HUES64 (cell line): ENCODE measurements at regions not wholly inside any gene's neighbourhood (a gene's known extent, or its start where the extent isn't known, plus 50 kb on each side); places are given as distances from the start of the nearest gene placed in this dataset.

Experiments used
- H3K27ac ChIP-seq: 2 replicates; pipeline ENCODE4 v1.7.0; 2013; ENCODE audit warnings: low read depth, low read length, inconsistent platforms
- H3K27me3 ChIP-seq: 2 replicates; pipeline ENCODE4 v1.6.1; 2013; ENCODE audit warnings: mild to moderate bottlenecking, low read length; ENCODE audit not compliant: insufficient read depth
- H3K36me3 ChIP-seq: 2 replicates; pipeline ENCODE4 v1.6.1; 2013; ENCODE audit warnings: mild to moderate bottlenecking, low read length; ENCODE audit not compliant: insufficient read depth
- H3K4me1 ChIP-seq: 2 replicates; pipeline ENCODE4 v1.6.1; 2013; ENCODE audit warnings: mild to moderate bottlenecking, low read length, moderate library complexity; ENCODE audit not compliant: insufficient read depth
- H3K4me3 ChIP-seq: 2 replicates; pipeline ENCODE4 v1.5.1; 2013; ENCODE audit warnings: mild to moderate bottlenecking, low read length, moderate library complexity
- H3K9ac ChIP-seq: 2 replicates; pipeline ENCODE4 v1.6.1; 2013; ENCODE audit warnings: mild to moderate bottlenecking, low read depth, low read length
- H3K9me3 ChIP-seq: 2 replicates; pipeline ENCODE4 v1.6.1; 2013; ENCODE audit warnings: low read depth, low read length; ENCODE audit not compliant: insufficient read depth
- WGBS: fragments of 150-250, 120-280 bp; methylation state at CpG from one replicate; pipeline ENCODE4 v1.1.7; 2013; ENCODE audit warnings: missing lambda C conversion rate; 5-methylcytosine and 5-hydroxymethylcytosine counted together

DNA sequence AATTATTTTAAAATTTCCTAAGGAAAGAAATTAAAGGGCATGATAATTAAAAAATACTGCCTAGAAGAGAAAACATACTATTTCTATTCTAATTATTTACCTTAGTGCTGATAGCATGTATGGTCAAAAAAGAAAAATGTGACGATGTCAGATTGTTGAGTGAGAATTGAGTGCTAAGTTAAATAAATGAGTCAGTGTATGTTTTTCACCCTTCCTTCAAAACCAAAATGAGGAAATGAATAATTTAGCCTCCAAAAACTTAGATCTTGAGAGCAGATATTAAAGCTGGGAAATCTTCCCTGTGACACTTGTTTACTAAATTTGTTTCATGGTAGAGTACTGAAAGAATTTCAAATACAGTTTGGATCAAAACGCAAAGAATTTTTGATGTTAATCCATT, 58.6 kb upstream of the NYAP2 start:
- no peak overlapping the region for H3K4me3 ChIP-seq
- H3K27ac ChIP-seq = no peak overlapping the region
- 100% methylated on average over 1 of the region's 2 CpGs for WGBS
- no peaks in the 10 kb centered on the region for H3K27me3 ChIP-seq
- H3K4me1 ChIP-seq = peaks cover 16% of the 10 kb centered on the region
- no peaks in the 10 kb centered on the region for H3K36me3 ChIP-seq
- no peaks in the 10 kb centered on the region for H3K9me3 ChIP-seq
- H3K9ac ChIP-seq = no peak overlapping the region

GRCh38 chr2:225337183-225337582, 62.3 kb upstream of the NYAP2 start:
- Histone ChIP-seq H3K36me3 (no peaks in the 10 kb centered on the region), H3K27me3 (no peaks in the 10 kb centered on the region), H3K4me3 (no peak overlapping the region), H3K9me3 (no peaks in the 10 kb centered on the region), H3K4me1 (peaks cover 16% of the 10 kb centered on the region), H3K9ac (no peak overlapping the region), H3K27ac (peak overlapping the region; percentile 9; the same call in 1 of the 2 replicates)
- WGBS = 35% methylated on average over 1 of the region's 1 CpG

GRCh38 chr2:225334514-225334913, 65.0 kb upstream of the NYAP2 start:
- Histone ChIP-seq H3K9ac (no peak overlapping the region), H3K27me3 (no peaks in the 10 kb centered on the region), H3K4me3 (no peak overlapping the region), H3K9me3 (no peaks in the 10 kb centered on the region), H3K36me3 (no peaks in the 10 kb centered on the region), H3K4me1 (peaks cover 16% of the 10 kb centered on the region), H3K27ac (no peak overlapping the region)
- WGBS = 93% methylated on average over 4 of the region's 4 CpGs

DNA sequence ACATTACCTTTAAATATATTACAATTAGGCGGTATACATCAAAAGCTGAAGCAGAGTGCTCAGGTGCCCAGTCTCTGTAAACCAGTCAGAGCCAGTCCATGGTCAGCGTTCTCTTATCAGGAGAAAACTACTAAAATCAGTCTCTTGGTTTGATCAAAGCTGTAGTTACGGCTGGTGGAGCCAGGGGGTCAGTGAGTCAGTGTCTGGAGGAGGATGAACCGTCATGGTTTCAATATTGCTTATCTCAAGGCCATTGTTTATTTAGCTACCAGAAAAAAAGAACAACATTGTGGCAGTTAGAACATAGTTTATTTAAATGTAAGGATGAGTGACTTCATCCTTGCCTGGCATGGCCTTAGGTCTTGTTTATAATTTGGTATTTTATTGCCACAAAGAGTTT, 71.3 kb upstream of the NYAP2 start:
- Histone ChIP-seq H3K27ac (no peak overlapping the region), H3K9me3 (no peaks in the 10 kb centered on the region), H3K9ac (no peak overlapping the region), H3K36me3 (no peaks in the 10 kb centered on the region), H3K4me3 (no peak overlapping the region), H3K4me1 (no peaks in the 10 kb centered on the region), H3K27me3 (no peaks in the 10 kb centered on the region)
- 93% methylated on average over 4 of the region's 4 CpGs for whole genome bisulfite sequencing

DNA sequence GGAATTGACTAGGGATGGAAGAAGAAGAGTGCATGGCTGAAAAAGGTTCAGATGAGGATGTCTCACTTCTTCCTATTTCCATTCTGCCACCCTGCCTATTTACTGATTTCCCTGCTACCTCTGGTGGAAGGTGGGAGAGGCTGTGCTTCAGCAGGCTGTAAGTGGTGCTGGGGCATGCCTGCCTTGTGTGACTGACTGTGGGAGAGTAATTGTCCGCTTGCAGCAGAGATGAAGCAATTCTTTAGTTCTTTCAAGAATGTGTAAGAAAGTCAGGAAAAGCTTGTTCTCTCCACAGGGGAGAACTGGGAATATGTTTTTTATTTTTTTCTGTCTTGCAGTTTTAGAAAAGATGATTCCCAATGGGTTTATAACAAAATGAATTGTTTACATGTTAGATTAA, 72.5 kb upstream of the NYAP2 start:
- no peaks in the 10 kb centered on the region for H3K27me3 ChIP-seq
- H3K9me3 ChIP-seq = no peaks in the 10 kb centered on the region
- H3K9ac ChIP-seq = no peak overlapping the region
- H3K4me1 ChIP-seq = no peaks in the 10 kb centered on the region
- WGBS = 88% methylated on average over 1 of the region's 1 CpG
- H3K36me3 ChIP-seq = no peaks in the 10 kb centered on the region
- no peak overlapping the region for H3K27ac ChIP-seq
- H3K4me3 ChIP-seq = no peak overlapping the region

GRCh38 chr2:225319872-225320271, 79.6 kb upstream of the NYAP2 start:
- Histone ChIP-seq H3K9me3 (peaks cover 41% of the 10 kb centered on the region), H3K27ac (no peak overlapping the region), H3K27me3 (no peaks in the 10 kb centered on the region), H3K4me1 (no peaks in the 10 kb centered on the region), H3K9ac (no peak overlapping the region), H3K4me3 (no peak overlapping the region), H3K36me3 (no peaks in the 10 kb centered on the region)

DNA sequence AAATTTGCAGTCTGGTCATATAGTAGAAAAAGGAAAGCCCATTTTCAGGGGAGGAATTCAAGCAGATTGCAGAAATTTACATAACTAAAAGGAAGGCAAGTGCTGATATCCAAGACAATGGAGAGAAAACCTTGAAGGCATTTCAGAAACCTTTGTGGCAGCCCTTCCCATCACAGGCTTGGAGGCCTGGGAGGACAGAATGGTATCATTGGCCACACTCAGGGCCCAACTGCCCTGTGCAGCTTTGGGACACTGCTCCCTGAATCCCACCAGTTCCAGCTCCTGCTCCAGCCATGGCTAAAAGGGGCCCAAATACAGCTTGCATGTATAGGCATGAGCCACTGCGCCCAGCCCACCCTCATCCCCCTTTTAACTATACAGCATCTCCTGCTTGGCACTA, 81.1 kb upstream of the NYAP2 start:
- Histone ChIP-seq H3K27ac (no peak overlapping the region), H3K9me3 (peaks cover 41% of the 10 kb centered on the region), H3K4me3 (no peak overlapping the region), H3K27me3 (no peaks in the 10 kb centered on the region), H3K9ac (no peak overlapping the region), H3K36me3 (no peaks in the 10 kb centered on the region), H3K4me1 (no peaks in the 10 kb centered on the region)
- 88% methylated on average over 1 of the region's 1 CpG for WGBS

DNA sequence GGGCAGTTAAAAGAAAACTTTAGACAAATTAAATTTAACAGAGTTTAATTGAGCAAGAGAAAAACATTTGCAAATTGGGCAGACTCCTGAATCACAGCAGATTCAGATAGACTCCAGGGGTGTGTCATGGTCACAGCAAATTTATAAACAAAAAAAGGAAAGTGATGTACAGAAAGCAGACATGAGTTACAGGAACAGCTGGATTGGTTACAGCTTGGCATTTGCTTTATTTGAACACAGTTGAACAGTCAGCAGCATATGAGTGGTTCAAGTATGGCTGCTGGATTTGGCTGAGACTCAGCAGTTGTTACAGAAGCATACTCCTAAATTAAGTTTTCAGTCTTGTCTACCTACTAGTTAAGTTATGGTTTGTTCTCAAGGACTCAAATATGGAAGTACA, 82.3 kb upstream of the NYAP2 start:
- Histone ChIP-seq H3K4me3 (no peak overlapping the region), H3K27ac (no peak overlapping the region), H3K9me3 (peaks cover 41% of the 10 kb centered on the region), H3K27me3 (no peaks in the 10 kb centered on the region), H3K4me1 (no peaks in the 10 kb centered on the region), H3K36me3 (no peaks in the 10 kb centered on the region), H3K9ac (no peak overlapping the region)

GRCh38 chr2:225310745-225311144, 88.8 kb upstream of the NYAP2 start:
- no peak overlapping the region for H3K4me3 ChIP-seq
- no peaks in the 10 kb centered on the region for H3K4me1 ChIP-seq
- H3K9me3 ChIP-seq = no peaks in the 10 kb centered on the region; the same call in 1 of the 2 replicates
- H3K27ac ChIP-seq = no peak overlapping the region
- H3K27me3 ChIP-seq = no peaks in the 10 kb centered on the region
- H3K36me3 ChIP-seq = no peaks in the 10 kb centered on the region
- H3K9ac ChIP-seq = no peak overlapping the region

DNA sequence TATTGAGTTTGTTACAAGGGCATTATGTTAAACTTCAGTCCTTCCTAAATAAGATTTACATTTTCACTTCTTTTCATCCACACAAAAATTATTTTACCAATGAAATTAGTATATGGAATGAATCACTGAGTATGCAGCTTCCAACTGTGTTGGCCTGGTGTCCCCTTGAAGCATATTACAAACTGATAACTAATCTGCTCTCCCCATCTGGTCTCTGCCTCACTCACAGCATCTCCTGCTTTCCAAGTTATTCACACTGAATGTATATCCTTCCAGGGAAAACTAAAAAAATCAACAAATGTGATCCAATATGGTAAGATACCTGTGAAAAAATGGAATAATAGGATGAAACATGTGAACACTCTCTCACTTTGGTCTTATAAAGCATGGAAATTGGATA, 90.0 kb upstream of the NYAP2 start:
- H3K36me3 ChIP-seq = no peaks in the 10 kb centered on the region
- H3K27ac ChIP-seq = no peak overlapping the region
- no peak overlapping the region for H3K9ac ChIP-seq
- no peaks in the 10 kb centered on the region for H3K27me3 ChIP-seq
- 0 out of 2 replicates have a peak, but pooled peaks cover 3% of the 10 kb centered on the region for H3K9me3 ChIP-seq
- H3K4me3 ChIP-seq = no peak overlapping the region
- H3K4me1 ChIP-seq = no peaks in the 10 kb centered on the region

DNA sequence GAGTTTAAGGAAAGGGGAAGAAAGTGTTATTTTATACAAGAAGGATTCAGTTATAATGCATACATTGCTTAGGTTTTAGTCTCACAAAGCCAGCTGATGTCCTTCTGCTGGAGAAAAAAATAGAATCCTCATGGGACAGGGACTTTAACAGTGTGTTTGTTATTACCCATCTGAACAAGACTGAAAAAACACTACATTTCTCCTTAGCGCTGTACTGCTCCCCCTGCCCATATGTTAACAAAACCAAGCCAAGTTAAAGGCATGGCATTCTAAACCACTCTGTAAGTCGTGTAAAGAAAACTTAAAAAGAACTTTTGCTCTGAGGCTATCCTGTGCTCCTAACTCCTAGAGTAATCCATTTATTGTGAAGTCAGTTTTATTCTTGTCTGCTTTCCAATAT, 102.6 kb upstream of the NYAP2 start:
- peaks cover 9% of the 10 kb centered on the region; the same call in 1 of the 2 replicates for H3K9me3 ChIP-seq
- WGBS = 89% methylated on average over 2 of the region's 2 CpGs
- no peaks in the 10 kb centered on the region for H3K27me3 ChIP-seq
- H3K9ac ChIP-seq = no peak overlapping the region
- H3K36me3 ChIP-seq = no peaks in the 10 kb centered on the region
- H3K27ac ChIP-seq = no peak overlapping the region
- no peak overlapping the region for H3K4me3 ChIP-seq
- no peaks in the 10 kb centered on the region for H3K4me1 ChIP-seq

DNA sequence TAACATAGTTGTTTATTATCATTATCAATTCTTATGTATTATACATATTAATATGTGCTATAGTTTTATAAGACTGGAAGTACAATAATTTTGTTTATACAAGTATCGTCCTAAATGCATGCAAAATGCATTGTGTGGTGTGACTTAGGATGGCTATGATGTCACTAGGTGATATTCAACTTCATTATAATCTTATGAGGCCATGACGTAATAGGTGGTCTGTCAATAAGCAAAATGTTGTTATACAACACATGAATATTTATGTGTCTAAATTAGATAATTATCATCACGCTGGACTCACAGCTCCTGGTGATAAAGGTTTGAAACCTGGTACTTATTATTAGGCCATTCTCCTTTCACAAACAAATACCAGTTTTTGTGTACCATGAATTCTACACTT, 104.4 kb upstream of the NYAP2 start:
- Histone ChIP-seq H3K36me3 (no peaks in the 10 kb centered on the region), H3K27me3 (no peaks in the 10 kb centered on the region), H3K9me3 (no peaks in the 10 kb centered on the region), H3K27ac (no peak overlapping the region), H3K4me1 (no peaks in the 10 kb centered on the region), H3K9ac (no peak overlapping the region), H3K4me3 (no peak overlapping the region)
- WGBS = 84% methylated on average over 2 of the region's 3 CpGs
